Fibroblast of skin of left biceps (primary cell): ENCODE measurements at regions not wholly inside any gene's neighbourhood (a gene's known extent, or its start where the extent isn't known, plus 50 kb on each side); places are given as distances from the start of the nearest gene placed in this dataset.

Experiments used
- DNase-seq, 2 experiments: peaks; one replicate each; pipeline ENCODE4 v3.0.0-alpha.2; 2013; ENCODE audit warnings: low read depth in 2 of 2

DNA sequence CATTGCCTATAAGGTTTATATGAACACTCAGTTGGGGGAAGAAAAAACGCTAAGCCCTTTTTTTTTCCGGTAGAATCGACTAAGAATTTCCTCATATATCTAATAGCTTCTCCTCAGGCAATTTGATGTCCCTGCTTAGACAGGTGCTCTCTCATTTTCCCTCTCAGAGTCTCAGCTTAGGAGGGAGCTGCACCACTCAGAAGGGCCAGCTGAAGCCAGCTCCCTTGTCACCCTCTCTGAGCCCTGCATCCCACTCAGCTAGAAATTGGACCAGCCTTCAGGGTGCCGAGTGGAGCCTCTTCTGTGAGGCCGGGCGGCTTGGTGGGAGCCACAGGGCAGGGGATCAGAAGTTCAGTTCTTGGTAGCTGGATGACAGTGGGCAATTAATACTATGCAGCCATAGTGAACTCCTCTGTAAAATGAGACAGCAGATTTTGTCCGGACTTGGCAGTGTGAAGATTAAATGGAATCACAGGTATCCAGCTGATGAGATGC is 368.5 kb downstream of the MAFB start:
- no peak for DNase-seq

DNA sequence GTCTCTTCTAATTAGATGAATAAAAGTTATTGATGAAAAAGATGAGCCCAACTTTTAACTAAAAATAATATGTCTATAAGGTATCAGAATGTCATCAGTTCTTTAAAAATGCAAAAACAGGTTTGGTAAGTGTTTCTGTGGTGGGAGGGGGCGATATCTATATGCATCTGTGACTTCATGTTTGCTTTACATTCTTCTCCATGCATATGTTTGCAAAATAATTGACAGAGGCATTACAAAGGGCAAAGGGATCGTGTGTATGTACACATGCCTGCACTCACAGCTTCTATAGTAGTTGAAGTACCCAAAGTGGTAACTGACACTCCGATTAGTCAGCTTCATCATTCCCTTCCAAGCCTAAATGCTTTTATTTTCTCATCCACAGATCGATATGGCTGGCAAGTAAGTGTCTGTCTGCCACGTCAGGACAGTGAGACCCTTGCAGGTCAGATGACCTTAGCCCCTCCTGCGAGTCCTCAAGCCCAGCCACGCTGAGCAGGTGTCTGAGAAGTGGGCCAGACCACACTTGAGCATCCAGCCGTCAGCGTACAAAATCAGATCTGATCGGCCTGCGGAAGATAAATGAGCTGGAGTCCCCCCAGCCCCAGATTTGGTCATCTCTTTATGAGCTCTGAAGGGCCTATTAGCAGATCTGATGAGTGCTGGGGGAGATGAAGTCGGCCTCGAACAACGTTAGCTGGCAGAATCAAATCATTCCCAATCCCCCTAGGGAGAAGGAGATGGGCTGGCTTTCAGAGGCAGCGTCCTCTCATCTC is 369.1 kb downstream of the MAFB start:
- no peak for DNase-seq

DNA sequence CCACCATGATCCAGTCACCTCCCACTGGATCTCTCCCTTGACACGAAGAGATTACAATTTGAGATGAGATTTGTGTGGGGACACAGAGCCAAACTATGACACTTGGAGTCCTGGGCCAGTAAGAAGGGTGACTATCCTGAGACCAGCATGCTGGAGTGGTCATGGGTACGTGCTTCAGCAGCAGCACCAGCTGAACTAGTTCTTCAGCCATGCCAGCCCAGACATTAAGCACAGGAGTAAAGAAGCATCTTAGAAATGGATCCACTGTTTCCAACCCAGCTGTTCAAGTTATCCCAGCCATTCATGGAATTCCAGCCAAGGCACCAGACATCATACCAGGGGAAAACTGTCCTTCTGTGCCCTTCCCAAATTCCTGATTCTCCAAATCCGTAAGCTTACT is 370.0 kb downstream of the MAFB start:
- DNase-seq, result no peak

DNA sequence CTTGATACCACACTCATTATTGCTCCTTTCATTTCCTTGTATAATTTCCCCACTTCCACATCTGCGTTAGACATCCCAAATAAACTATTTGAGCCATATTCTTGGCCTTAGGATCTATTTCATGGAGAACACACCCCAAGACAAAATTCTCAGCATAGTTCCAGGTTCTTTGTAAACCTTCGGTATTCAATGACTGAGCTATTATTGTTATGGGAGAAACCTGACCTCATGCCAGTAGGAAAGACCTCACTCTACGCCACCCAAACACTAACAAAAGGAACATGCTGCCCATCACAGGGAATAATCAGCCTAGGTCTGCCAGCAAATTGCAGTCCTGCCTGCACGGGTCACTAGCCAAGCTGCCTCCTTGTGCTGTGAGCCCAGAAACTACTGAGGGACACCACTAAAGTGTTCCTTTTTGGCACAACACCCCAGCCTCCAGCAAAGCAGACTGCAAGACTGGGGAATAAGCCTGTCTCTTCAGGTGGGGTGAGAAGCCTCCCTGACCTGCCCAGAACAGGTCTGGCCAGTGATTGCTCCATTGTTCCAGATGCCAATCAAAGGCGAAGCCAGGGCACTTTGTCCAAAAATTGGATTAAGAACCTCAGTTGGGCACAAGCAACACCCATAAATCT is 371.8 kb downstream of the MAFB start:
- no peak for DNase-seq

DNA sequence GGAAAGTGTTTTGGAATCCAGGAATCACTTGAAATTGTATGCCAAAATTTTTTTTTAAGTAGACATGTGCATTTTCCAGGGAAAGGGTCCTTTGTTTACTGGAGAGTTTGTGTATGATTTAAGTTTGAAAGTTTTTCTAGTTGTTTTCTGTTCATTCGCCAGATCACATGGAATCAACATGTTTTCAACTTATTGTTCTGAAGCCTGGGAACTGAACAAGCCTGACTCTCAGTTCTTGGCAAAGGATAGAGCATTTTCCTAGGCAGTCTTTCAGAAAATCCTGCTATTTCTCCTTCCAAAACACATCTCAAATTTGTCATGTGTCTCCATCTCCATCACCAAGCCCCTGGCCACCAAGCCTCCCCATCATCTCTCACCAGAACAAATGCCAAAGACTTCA is 374.8 kb downstream of the MAFB start:
- DNase-seq, result no peak

DNA sequence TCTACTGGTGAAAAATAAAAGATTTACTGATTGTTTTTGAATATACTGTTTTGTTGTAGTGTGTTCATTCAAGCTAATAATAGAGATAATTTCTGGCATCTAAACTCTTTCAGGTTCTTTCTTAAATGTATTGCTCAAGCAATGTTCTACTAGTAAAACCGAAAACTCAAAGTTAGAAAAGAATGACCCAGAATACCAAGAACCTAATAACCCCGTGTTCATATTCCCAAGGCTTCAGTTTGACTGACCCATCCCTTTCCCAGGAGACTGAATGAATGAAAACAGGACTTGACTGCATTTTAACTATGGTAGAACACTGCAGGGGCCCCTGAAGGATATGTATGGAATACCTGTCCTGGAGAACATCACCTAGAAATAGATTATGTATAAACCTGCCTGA is 375.3 kb downstream of the MAFB start:
- DNase-seq, result no peak

DNA sequence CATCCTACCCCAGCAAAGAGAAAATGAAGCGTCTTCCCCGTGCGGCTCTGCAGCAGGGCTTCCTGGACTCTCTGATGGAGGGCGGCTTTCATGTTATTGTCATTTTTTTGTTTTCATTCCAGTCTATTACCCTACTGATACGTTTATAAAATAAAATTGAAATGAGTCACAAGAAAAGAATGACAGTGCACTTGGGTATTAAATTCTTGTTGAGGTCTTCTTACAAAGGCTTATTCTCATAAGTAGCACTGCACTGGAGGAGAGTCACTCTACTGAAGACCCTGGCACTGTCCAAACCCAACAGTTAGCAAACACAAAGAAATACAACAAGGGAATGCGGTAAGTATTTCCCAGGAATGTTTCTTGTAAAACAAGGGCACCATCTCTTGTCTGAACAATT is 379.3 kb downstream of the MAFB start:
- no peak for DNase-seq

DNA sequence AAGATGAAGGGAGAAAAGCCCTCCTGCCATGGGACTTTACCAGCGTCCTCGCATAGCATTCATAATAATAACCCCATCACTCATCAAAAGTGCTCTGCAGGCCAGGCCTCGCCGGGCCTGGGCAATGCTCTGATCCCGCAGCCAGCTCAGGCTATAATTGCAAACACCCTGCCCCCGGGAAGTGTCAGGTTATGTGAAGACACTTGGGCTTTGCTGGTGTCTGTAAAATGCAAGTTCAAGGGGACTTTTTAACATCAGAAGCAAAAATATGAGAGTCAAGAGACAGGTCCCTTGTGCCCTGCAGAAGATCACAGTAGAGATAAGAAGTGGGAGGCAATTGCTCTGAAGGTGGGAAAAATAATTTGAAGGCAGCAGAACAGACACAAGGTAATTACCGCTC is 381.0 kb downstream of the MAFB start:
- no peak for DNase-seq

DNA sequence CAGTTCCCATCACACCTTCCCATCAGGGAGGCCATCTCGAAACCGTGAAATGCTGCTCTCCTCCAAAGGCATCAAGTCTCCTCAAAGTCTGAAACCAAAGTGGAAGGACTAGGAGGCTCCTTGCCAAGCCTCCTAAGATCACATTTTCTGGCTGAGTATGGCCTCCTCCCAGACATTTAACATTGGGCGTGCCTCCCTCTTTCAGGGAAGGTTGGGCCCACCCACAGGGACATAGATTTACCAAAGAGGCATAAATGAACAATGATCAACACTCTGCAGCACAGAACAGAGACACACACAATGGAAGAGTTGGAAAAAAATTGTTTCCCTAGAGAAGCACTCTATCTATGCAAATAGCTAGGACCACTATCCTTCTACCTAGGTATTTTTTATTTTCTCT is 381.8 kb downstream of the MAFB start:
- DNase-seq, result no peak

DNA sequence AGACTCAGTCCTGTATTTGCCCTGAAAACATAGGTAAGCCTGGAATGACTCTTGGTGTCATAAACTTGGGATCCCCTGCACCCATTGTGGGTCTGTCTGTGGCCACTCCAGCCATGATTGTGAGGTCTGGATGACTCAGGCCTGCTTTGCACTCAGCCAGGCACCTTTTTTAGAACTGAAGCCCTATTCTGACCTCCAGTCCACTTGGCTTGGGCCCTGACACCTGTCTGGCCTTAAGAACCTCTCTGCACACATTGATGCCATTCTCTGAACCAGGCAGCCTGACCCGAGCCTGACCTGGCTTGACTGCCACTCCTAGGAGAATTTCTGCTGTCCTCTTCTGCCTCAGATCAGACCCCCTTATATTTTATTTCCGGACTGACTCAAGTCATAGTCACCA is 383.7 kb downstream of the MAFB start:
- no peak for DNase-seq

DNA sequence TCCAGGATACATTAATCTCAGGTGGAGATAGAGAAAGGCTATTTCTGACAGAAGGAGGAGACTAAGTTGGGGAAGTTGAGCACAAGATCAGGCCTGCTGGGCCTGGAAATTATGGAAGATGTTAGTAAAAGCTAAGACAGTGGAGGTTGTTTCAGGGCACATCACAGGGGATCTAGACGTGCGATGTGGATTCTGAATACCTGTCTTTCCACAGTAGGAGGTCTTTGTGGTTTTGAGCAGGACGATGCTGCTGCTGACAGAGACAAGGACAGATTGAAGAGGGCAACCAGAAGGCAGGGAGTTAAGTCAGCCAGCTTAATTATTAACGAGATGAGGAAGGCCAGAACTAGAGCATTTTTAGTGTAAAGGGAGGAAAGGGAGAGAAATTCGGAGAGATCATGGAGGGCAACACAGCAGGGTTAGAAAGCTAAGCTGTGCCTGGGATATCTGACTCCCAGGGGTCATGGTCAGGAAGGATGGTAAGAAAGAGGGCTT is 384.9 kb downstream of the MAFB start:
- DNase-seq, result no peak

DNA sequence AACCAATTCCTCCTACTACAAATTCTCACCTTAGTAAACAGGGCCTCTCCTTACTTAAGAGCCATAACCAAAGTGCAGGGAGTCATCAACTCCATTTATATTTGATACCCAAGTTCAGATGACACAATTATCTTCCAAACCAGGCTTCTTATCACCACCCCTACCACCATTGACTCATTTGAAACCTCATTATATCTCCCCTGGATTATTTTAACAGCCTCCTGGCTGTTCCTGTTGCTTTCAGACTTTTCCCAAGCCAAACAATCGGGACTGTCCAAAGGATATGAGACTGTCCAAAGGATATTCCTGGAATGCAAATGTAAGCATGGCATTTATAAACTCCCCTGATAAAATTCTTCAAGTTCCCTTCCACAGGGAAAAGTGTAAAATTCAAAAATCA is 394.3 kb downstream of the MAFB start:
- DNase-seq, result no peak

DNA sequence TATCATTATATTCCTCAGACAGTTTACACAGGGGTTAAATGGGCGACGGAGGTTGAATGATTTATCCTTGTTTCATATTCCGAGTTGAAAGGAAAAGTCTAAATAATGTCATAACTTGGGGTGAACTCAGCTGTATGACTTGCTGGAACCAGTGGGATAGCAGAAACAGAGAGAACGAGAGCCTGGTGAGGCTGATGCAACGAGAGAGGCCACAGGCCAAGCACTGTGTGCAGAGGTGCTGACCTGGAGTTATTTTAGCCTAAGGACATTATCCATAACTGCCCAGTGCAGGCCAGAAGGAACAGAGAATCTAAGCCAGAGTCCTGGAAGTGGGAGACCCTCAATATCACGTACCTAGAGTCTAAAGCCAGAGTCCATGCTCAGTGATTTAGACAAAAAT is 394.9 kb downstream of the MAFB start:
- DNase-seq, result no peak

DNA sequence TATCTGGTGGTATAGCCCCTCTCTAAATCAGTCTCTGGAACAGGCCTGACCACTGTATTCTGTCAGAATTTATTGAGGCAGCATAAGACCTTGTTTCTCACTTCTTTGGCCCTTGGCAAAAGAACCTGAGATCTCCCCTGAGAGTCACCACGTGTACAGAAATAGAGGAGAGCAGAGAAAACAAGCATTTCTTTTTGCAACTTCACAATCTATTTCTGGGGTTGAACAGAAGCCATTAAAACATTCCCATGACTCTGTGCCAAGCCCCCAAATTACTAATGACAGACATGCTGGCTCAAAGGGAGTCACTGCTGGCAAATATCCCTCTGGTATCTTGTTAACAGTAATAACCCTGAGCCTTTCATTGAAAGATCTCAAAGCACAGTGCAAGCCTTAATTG is 395.3 kb downstream of the MAFB start:
- DNase-seq, result no peak

DNA sequence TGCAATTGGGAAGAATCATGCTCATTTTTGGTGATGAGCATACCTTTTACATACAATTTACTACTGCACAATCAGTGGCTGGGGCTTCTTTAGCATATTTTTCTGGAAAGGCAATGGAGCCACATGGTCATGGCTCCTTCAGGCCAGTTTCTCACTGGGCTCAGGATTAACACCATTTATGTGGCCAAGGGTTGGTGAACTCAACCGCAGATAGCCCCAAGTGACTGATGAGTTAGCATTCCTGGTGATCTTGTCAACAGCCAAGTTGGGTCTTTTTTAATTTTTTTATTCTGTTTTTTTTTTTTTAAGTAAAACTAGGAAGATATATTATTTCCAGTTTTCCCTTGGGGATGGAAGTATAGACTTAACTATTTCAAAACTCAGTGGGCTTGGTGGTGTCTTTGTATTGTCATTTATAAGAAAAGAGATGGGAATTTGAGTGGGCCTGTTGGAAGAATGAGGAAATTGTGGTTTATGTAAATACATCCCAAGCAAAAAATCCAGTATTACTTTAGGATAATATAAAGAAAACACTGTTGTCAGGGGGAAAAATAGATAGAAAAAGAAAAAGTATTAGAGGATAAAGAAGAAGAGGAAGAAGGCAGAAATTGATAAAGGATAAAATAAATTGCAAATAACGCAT is 397.4 kb downstream of the MAFB start:
- DNase-seq, result no peak

DNA sequence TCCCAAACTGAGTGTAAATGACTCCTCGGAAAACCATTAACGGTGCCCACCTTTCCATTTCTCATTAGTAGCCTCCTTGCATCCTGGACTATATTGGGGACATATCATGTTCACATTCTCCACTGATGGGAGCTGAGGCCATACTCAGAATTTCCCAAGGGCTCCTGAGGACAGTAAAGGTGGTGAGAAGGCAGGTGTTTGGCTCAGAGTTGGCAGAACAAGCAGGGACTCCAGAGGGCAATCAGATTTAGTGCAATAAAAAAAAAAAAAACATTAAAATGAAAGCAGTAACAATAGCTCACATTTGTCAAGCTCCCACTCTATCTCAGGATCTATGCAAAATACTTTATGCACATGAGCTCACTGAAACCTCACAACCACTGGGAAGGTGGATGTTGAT is 401.4 kb downstream of the MAFB start:
- no peak for DNase-seq

DNA sequence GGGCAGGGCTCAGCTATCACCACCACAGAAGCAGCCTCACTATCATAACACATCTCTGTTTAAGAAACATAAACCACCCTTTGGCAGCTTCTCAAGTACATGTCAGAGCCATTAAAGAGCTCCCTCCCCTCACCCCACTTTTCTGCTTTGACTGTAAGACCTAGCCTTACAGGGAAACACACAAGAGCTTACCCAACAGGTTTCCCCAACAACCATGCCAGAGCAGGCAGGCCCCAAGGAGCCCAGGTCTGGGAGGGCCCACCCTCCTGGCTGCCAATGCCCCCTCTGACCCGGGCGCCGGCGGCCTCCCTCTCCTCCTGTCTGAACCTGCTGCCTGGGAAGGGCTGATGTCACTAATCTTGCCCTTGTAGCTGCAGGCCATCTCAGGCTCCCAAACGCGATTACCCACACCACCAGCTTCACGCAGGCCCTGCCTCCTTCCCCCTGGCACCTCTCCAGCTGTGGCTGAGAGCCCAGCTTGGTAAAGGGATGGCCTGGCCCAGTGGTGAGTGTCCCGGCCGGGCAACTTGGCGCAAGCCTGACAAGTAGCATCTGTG is 402.0 kb downstream of the MAFB start:
- DNase-seq, result no peak

DNA sequence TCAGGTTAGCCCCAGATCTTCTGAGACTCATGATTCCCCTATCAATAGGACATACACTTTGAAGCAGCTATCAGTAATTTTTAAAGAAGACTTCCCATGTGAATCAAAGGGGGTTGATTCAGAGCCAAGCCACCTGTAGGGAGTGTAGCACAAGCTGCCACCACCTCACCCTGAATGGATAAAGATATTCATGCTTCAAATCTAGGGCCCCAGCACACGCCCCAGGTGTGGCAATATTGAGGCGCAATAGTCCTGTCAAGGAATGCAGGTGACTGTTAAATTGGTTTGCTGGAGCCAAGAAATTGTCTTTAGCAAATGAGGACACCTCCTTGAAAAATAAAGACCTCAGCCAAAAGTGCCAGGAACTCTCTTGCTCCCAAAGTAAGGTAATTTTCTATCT is 404.4 kb downstream of the MAFB start:
- no peak for DNase-seq

DNA sequence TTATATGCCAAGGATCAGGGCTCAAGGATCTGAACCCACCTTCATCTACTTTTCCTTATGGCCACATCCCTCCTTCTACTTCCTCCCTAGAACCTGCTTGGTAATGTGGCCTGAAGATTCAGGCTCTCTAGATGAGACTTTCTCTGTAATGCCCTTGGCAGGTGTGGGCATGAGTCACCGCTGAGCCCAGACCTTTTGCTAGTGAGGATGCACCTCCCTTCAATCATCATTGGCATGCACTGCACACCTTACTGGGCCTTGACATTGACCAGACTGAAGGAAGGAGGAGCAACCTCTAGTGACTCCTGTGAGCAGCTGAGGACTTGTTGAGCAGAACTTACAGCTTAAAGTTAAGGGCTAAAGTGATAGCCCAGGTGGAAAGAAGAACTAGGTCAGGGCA is 405.3 kb downstream of the MAFB start:
- no peak for DNase-seq

DNA sequence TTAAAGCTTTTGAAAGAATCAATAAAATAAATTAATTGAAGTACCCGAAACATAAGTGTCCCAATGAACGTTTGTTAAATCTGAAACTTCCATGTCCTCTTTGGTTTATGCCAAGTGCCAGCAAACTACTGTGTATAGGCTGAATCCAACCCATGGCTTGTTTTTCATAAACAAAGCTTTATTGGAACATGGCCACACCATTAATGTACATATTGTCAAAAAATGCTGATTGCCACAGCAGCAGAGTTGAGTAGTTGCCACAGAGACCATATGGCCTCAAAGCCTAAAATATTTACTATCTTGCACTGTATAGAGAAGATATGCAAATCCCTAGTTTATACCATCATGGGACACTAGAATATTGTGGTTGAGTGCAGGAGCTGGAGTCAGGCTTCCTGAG is 406.1 kb downstream of the MAFB start:
- DNase-seq, result no peak

DNA sequence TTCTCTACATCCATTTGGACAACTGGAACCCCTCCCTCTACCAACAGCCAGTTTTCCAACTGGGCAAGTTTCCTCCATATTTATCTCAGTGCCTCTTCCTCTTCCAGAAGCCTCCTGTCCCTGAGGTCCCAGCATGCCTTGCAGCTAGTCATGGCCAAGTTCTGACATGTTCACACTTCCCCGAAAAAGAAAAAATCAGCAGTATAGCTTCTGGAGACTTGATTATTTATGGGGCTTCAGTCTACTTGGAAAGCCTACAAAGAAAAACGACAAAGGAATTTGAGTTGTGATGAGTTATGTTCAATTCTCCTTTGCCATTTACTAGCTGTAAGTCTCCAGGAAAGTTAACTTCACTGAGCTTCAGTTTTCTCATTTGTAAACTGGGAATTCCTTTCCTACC is 406.5 kb downstream of the MAFB start:
- peak in 1 of 2 experiments; percentile 24 for DNase-seq

DNA sequence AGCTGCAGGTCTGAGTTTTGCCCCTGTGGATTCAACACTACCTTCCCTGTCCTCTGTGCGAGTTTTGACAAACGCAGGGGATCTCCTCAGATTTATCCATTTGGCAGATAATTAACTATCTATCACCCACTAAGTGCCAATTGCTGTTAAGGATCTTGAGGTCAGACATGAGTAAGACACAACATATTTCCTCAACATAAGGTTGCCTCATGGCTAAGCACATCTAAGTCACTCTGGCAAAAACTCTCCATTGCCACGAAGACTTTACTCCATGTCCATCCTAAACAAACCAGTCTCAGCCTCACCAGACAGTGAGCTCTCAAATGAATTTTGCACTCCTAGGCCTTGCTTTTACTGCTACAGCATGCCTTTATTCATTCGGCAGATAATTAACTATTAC is 408.4 kb downstream of the MAFB start:
- no peak for DNase-seq

DNA sequence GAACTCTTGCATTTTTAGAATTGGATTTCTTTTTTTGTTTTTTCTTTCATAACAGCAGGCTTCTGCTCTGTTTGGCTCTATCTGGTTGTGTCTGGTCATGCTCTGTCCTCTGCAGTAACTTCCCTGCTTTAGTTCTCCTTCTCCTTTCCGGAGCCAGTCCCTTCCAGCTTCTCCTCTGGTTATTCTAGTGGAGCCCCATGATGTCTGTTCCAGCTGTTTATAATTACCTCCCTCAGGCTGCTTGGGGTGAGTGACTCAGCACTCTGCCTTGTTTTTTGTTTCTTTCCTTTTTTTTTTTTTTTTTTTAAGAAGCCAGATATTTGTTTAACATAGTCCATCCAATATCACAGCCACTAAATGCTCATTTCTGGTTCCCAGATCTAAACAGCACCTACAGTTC is 409.6 kb downstream of the MAFB start:
- DNase-seq, result peak; percentile 83 to 85
